Naive thymus-derived CD4-positive, alpha-beta T cell (primary cell): ENCODE measurements at regions not wholly inside any gene's neighbourhood (a gene's known extent, or its start where the extent isn't known, plus 50 kb on each side); places are given as distances from the start of the nearest gene placed in this dataset.
A peak's percentile ranks its signal among the peaks of the same experiment; 100 is the strongest.

Source experiments
- ATAC-seq: fragments of 150-1000 bp; cut with Tn5 transposase; 2 replicates; pipeline ENCODE4 v1.10.0; 2021; ENCODE audit warnings: mild to moderate bottlenecking, moderate library complexity
- CTCF ChIA-PET: fragments of 350-600 bp; sonication (Branson Sonifier 250); formaldehyde crosslinking; loops from one replicate; lab custom pipeline; 2021; ENCODE audit warnings: antibody characterized with exemption; lab: Charles Lee
- POLR2A ChIA-PET: fragments of 350-600 bp; sonication (Branson Sonifier 250); formaldehyde crosslinking; loops from one replicate; lab custom pipeline; 2021; ENCODE audit warnings: antibody characterized with exemption, inconsistent platforms; lab: Charles Lee
- DNase-seq, 9 donors: peaks; one replicate each; pipeline versions ENCODE4 v3.0.0 to v3.0.0-alpha.2; 2020 to 2022; ENCODE audit warnings: mixed read lengths in 1 of 9
- H3K27ac ChIP-seq: one replicate; pipeline ENCODE4 v1.7.0; 2013; ENCODE audit warnings: mild to moderate bottlenecking, low read depth, low read length, moderate library complexity
- H3K27me3 ChIP-seq, 2 donors: one replicate each; pipeline ENCODE4 v1.7.0; 2013; ENCODE audit warnings: low read length in 2 of 2, mild to moderate bottlenecking in 2 of 2, moderate library complexity in 2 of 2; ENCODE audit not compliant: control insufficient read depth in 2 of 2, insufficient read depth in 2 of 2
- H3K36me3 ChIP-seq, 3 experiments: 1 replicate in 2 of 3; 2 replicates in 1 of 3; pipeline ENCODE4 v1.7.0; 2013; ENCODE audit warnings: low read length in 3 of 3, mild to moderate bottlenecking in 3 of 3, moderate library complexity in 1 of 3; ENCODE audit not compliant: insufficient read depth in 3 of 3, control insufficient read depth in 2 of 3
- H3K4me1 ChIP-seq, 2 donors: one replicate each; pipeline ENCODE4 v1.7.0; 2013; ENCODE audit warnings: low read length in 2 of 2, mild to moderate bottlenecking in 2 of 2, moderate library complexity in 1 of 2; ENCODE audit not compliant: control insufficient read depth in 2 of 2, insufficient read depth in 2 of 2
- H3K4me3 ChIP-seq: 2 replicates; pipeline ENCODE4 v1.7.0; 2013; ENCODE audit warnings: mild to moderate bottlenecking, low read length
- H3K9me3 ChIP-seq, 3 experiments: 1 replicate in 2 of 3; 2 replicates in 1 of 3; pipeline ENCODE4 v1.7.0; 2013; ENCODE audit warnings: low read length in 3 of 3; ENCODE audit not compliant: control insufficient read depth in 2 of 3
- H3K27ac Mint-ChIP-seq, 9 donors: one replicate each; pipeline ENCODE4 v1.8.0; 2020 to 2022; ENCODE audit warnings: mixed read lengths in 9 of 9, mild to moderate bottlenecking in 8 of 9, moderate library complexity in 5 of 9, inconsistent platforms in 2 of 9
- H3K27me3 Mint-ChIP-seq, 5 donors: one replicate each; pipeline ENCODE4 v1.8.0; 2021 to 2022; ENCODE audit warnings: mixed read lengths in 5 of 5, mild to moderate bottlenecking in 1 of 5
- H3K36me3 Mint-ChIP-seq, 5 donors: one replicate each; pipeline ENCODE4 v1.8.0; 2020 to 2022; ENCODE audit warnings: mixed read lengths in 5 of 5, mild to moderate bottlenecking in 3 of 5, inconsistent platforms in 1 of 5
- H3K4me1 Mint-ChIP-seq, 7 donors: one replicate each; pipeline ENCODE4 v1.8.0; 2020 to 2022; ENCODE audit warnings: mixed read lengths in 7 of 7, mild to moderate bottlenecking in 3 of 7, inconsistent platforms in 1 of 7
- H3K4me3 Mint-ChIP-seq, 10 donors: one replicate each; pipeline ENCODE4 v1.8.0; 2020 to 2022; ENCODE audit warnings: mild to moderate bottlenecking in 10 of 10, mixed read lengths in 10 of 10, moderate library complexity in 6 of 10, inconsistent platforms in 2 of 10
- H3K9me3 Mint-ChIP-seq, 11 donors: one replicate each; pipeline ENCODE4 v1.8.0; 2020 to 2022; ENCODE audit warnings: mixed read lengths in 11 of 11, mild to moderate bottlenecking in 4 of 11, inconsistent platforms in 1 of 11, moderate library complexity in 1 of 11
- intact Hi-C, 2 donors: fragments of 100-400 bp; cut with micrococcal nuclease; formaldehyde crosslinking; loops; one replicate each; pipeline ENCODE4 v1.15.1; 2023

DNA sequence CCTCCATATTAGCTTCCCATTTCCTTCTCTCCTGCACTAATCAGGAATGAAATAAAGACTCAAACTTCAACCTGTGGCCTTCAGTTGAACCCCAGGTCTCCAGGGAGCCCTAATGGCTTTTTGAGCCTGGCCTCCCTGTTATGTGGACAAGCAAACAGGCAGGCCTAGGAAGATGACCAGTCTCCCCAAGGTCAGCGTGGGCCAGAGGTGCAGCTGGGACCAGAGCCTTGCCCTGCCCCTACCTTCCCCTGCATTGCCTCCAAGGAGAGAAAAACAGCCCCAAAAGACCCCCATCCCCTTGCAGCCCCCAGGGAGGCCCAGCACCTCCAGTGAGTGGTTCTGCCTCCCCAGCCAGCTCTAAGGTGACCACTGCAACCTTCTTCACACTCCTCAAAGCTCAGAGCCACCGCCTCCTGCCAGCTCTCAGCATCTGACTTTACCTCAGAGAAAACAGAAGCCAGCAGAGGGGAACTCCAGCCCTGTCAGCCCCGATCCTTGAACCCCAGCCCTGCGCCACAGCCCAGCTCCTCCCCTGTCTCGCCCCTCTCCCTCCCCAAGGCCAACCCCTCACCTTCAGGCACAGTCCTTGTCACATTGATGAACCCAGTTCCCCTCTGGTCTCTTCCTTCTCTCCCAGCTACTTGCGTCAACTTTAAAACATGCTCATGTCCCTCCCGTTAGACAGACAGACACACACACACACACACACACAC is 59.5 kb upstream of the ID2 start:
- intact Hi-C loops: no loop called here
- Histone ChIP-seq H3K27ac (no peak overlapping the region), H3K9me3 (no peaks in the 10 kb centered on the region), H3K4me3 (no peak overlapping the region), H3K27me3 (no peaks in the 10 kb centered on the region), H3K4me1 (no peaks in the 10 kb centered on the region), H3K36me3 (no peaks in the 10 kb centered on the region)
- DNase-seq (no peak), ATAC-seq (peak; percentile 16)
- ChIA-PET CTCF (no interaction called here), POLR2A (interaction anchor here (1.1 kb wide), 1 partner anchor 38 kb away, joined by 3 read pairs; no protein-coding TSS in a partner anchor)
- Mint-ChIP-seq H3K4me1 (peaks cover 0 to 5% (median 0%) of the 10 kb centered on the region in 7 donors), H3K9me3 (peaks cover 0 to 1% (median 0%) of the 10 kb centered on the region in 11 donors), H3K27me3 (peaks cover 0 to 29% (median 0%) of the 10 kb centered on the region in 5 donors), H3K36me3 (no peaks in the 10 kb centered on the region), H3K4me3 (no peak overlapping the region), H3K27ac (no peak overlapping the region)

DNA sequence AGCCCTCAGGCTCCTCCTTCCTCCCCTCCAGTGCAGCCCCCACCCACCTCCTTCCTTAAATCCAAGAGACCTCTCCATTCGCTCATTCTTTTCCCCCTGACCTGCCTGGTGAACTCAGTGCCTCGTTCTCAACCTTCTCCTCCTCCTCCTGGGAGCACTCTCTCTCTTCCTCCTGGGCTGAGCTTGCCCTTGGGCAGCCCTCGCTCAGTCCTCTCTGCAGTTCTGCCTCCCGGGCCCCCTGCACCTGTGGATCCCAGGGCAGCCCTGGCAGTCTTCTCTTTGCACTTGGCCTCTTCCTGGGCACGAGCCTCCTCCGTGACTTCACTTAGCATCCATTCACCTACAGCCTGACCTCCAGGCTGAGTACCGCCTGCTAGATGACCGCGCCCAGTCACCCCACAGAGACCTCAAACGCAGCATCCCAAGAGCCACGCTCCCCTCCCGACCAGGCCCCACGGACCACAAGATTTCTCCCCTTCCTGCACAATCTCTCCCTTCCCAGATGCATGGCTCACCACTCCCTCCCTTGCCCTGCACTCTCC is 58.9 kb upstream of the ID2 start:
- Mint-ChIP-seq H3K36me3 (no peaks in the 10 kb centered on the region), H3K27ac (no peak overlapping the region), H3K4me1 (peaks cover 0 to 5% (median 0%) of the 10 kb centered on the region in 7 donors), H3K9me3 (peaks cover 0 to 1% (median 0%) of the 10 kb centered on the region in 11 donors), H3K4me3 (no peak overlapping the region), H3K27me3 (peaks cover 0 to 27% (median 0%) of the 10 kb centered on the region in 5 donors)
- ATAC-seq: no peak
- intact Hi-C loops: no loop called here
- Histone ChIP-seq H3K36me3 (no peaks in the 10 kb centered on the region), H3K9me3 (no peaks in the 10 kb centered on the region), H3K4me3 (no peak overlapping the region), H3K4me1 (no peaks in the 10 kb centered on the region), H3K27me3 (no peaks in the 10 kb centered on the region), H3K27ac (no peak overlapping the region)
- DNase-seq: no peak
- ChIA-PET CTCF (no interaction called here), POLR2A (interaction anchor here (1.1 kb wide), 1 partner anchor 38 kb away, joined by 3 read pairs; no protein-coding TSS in a partner anchor)

DNA sequence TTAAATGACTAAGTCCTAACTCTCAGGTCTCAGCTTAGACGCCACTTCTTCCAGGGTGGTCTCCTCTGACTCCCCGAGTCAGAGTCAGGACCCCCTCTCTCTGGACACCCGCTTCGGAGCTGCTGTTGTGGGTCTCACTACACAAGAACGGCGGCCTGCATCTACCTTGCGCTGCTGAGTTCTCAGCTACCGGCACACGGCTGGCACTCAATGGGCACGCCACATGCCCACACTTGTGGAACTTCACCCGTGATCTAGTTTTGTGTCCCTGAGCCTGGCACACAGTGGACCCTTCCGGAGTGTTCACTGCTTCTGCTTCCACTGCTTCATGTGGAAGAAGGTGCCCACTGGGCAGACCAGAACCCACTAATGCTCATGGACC is 58.3 kb upstream of the ID2 start:
- Histone ChIP-seq H3K9me3 (no peaks in the 10 kb centered on the region), H3K4me3 (no peak overlapping the region), H3K4me1 (no peaks in the 10 kb centered on the region), H3K36me3 (no peaks in the 10 kb centered on the region), H3K27me3 (no peaks in the 10 kb centered on the region), H3K27ac (no peak overlapping the region)
- no peak overlapping the region for H3K27ac Mint-ChIP-seq
- peaks cover 0 to 24% (median 0%) of the 10 kb centered on the region in 5 donors for H3K27me3 Mint-ChIP-seq
- peaks cover 0 to 5% (median 0%) of the 10 kb centered on the region in 7 donors for H3K4me1 Mint-ChIP-seq
- intact Hi-C loops: no loop called here
- H3K9me3 Mint-ChIP-seq: peaks cover 0 to 3% (median 0%) of the 10 kb centered on the region in 11 donors
- no peaks in the 10 kb centered on the region for H3K36me3 Mint-ChIP-seq
- no peak for DNase-seq
- ChIA-PET POLR2A (no interaction called here), CTCF (no interaction called here)
- H3K4me3 Mint-ChIP-seq: no peak overlapping the region
- no peak for ATAC-seq

DNA sequence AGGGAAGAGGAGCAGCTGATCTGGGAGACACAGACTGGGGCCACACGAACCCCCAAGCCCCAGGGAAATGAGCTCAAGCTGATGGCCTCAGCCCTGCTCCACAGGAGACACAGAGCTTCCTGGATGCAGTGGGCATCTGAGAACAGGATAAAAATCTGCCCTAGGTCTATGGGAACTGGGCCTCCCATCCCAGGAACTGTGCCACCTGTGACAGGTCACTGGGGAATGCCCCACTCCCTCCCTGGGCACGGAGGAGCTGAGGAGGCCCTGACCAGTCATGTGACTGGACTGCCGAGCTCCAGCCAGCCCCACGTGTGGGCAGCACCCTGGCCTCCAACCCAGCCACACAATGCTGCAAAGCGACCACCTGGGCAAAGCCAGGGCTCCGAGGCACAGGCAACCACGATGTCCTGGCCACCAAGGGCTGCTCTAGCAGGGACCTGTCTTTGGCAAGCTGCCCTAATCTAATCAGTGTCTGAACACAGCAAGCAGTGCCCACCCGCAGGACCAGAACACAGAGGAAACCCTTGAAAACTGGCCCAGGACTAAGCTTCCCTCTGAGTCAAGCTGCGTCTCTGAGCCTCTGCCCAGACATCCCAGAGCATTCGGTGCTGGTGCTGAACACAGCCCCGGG is 57.8 kb upstream of the ID2 start:
- ChIA-PET POLR2A (no interaction called here), CTCF (no interaction called here)
- intact Hi-C loops: no loop called here

DNA sequence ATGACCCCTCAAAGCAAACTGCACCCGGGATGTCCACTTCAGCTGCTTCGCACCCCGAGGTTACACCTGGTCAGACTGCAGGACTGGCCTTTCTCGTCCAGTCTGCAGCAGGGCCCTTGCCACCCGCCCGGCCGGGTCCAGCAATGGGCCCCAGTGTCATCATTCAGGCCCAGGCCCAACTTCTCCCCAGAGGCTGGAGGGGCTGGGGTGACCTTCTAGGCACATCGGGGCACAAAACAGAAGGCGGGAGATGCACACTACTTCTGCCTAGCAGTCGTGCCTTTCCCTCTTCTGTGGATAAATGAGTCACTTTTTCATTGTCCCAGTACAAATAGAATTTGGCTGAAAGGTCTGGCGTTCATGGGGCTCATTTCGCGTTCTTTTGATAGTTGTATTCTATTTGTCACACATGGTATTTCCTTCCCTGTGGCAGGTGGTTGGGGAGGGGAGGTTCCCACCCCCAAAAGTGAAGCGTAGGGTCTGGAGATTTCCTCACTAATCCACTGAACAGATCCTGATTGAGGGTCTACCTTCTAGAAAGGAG is 56.9 kb upstream of the ID2 start:
- DNase-seq (no peak), ATAC-seq (no peak)
- intact Hi-C loops: no loop called here
- no peaks in the 10 kb centered on the region for H3K9me3 ChIP-seq
- Mint-ChIP-seq H3K27ac (no peak overlapping the region), H3K4me1 (peaks cover 0 to 5% (median 0%) of the 10 kb centered on the region in 7 donors), H3K9me3 (peaks cover 0 to 3% (median 0%) of the 10 kb centered on the region in 11 donors), H3K27me3 (peaks cover 0 to 19% (median 0%) of the 10 kb centered on the region in 5 donors), H3K36me3 (no peaks in the 10 kb centered on the region), H3K4me3 (no peak overlapping the region)
- POLR2A ChIA-PET: no interaction called here
- no peaks in the 10 kb centered on the region for H3K27me3 ChIP-seq
- no peaks in the 10 kb centered on the region for H3K4me1 ChIP-seq
- no peak overlapping the region for H3K27ac ChIP-seq
- no peaks in the 10 kb centered on the region for H3K36me3 ChIP-seq
- H3K4me3 ChIP-seq: no peak overlapping the region
- CTCF ChIA-PET: no interaction called here

More for the DNA sequence above, 57.8 kb upstream of the ID2 start:
- H3K9me3 ChIP-seq: no peaks in the 10 kb centered on the region
- no peak overlapping the region for H3K27ac ChIP-seq
- H3K36me3 ChIP-seq: no peaks in the 10 kb centered on the region
- no peaks in the 10 kb centered on the region for H3K4me1 ChIP-seq
- Mint-ChIP-seq H3K9me3 (peaks cover 0 to 3% (median 0%) of the 10 kb centered on the region in 11 donors), H3K36me3 (no peaks in the 10 kb centered on the region), H3K4me1 (peaks cover 0 to 5% (median 0%) of the 10 kb centered on the region in 7 donors), H3K27ac (no peak overlapping the region), H3K4me3 (no peak overlapping the region), H3K27me3 (peaks cover 0 to 21% (median 0%) of the 10 kb centered on the region in 5 donors)
- H3K27me3 ChIP-seq: no peaks in the 10 kb centered on the region
- no peak for DNase-seq
- no peak overlapping the region for H3K4me3 ChIP-seq
- ATAC-seq: no peak

DNA sequence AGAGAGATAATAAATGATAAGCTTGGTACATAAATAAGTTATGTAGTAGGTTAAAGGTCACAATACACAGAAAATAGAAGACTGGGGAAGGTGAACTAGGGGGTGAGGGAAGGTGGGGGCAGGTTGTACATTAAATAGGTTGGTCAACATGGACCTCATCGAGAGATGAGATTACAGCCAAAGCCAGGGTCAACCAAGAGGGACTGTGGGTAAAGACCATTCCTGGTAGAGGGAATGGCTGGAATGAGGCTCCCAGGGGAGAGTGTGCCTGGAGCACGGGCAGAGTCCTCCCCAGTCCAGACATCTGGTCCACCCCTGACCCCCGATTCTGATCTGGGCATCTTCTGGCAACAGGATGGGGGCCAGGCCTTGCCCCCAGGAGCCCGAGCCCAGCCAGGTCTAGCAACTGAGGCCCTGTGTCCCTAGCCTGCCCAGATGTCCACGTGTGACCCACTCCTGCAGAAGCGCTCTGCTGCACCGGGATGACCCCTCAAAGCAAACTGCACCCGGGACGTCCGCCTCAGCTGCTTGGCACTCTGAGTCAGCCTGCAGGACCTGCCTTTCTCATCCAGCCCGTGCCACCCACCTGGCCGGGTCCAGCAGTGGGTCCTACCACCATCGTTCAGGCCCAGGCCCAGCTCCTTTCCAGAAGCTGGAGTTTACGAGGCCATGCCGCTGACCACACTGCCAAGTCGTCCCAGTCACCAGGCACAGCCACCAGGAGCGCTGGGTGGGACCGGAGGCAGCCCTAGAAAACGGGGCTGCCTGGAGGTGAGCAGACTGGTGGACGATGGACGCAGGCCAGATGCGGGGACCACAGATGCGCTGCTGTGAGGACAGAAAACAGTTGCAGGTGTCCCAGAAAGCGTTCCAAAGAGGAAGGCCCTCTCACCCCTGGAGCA is 56.2 kb upstream of the ID2 start:
- no peaks in the 10 kb centered on the region for H3K4me1 ChIP-seq
- DNase-seq (no peak), ATAC-seq (no peak)
- Mint-ChIP-seq H3K4me3 (no peak overlapping the region), H3K27me3 (peaks cover 0 to 11% (median 0%) of the 10 kb centered on the region in 5 donors), H3K9me3 (peaks cover 0 to 3% (median 0%) of the 10 kb centered on the region in 11 donors), H3K36me3 (no peaks in the 10 kb centered on the region), H3K27ac (no peak overlapping the region), H3K4me1 (peaks cover 0 to 5% (median 0%) of the 10 kb centered on the region in 7 donors)
- H3K27me3 ChIP-seq: no peaks in the 10 kb centered on the region
- intact Hi-C loops: loop anchor here in 1 of 2 donors (2.0 kb wide), 1 partner anchor 59 kb away; no protein-coding TSS in a partner anchor
- POLR2A ChIA-PET: no interaction called here
- H3K4me3 ChIP-seq: no peak overlapping the region
- H3K36me3 ChIP-seq: no peaks in the 10 kb centered on the region
- no peaks in the 10 kb centered on the region for H3K9me3 ChIP-seq
- no peak overlapping the region for H3K27ac ChIP-seq
- CTCF ChIA-PET: no interaction called here
